HepG2 (cell line): ENCODE measurements at regions not wholly inside any gene's neighbourhood (a gene's known extent, or its start where the extent isn't known, plus 50 kb on each side); places are given as distances from the start of the nearest gene placed in this dataset.

Experiments
- ATAC-seq: fragments of 200-7000 bp; cut with Tn5 transposase; 3 replicates; pipeline ENCODE4 v1.9.1; 2020; ENCODE audit warnings: mild to moderate bottlenecking, moderate library complexity
- BruUV-seq: library from RNA; stranded (reverse); fragments of 400-500 nt; replicated peaks from 2 replicates; lab custom pipeline; 2021; lab: Mats Ljungman, UMichigan
- CTCF ChIA-PET: fragments of 300-600 bp; formaldehyde crosslinking; extraction: SDS; loops from one replicate; lab custom pipeline; 2021; ENCODE audit warnings: low total read pairs, inconsistent platforms, low intra/inter-chr PET ratio; lab: Yijun Ruan, JAX
- POLR2A ChIA-PET: fragments of 350-600 bp; sonication (Branson Sonifier 250); formaldehyde crosslinking; loops from one replicate; lab custom pipeline; 2020; ENCODE audit warnings: antibody characterized with exemption, inconsistent platforms; lab: Yijun Ruan, JAX
- DNase-seq: peaks from one replicate; pipeline ENCODE4 v3.0.0-alpha.2; 2015; ENCODE audit warnings: low spot score
- FAIRE-seq: peaks from 3 replicates; lab custom pipeline; 2011; peaks lifted over from hg19 to GRCh38; lab: Jason Lieb, UNC
- H2AFZ ChIP-seq: one replicate; pipeline ENCODE4 v1.6.1; 2011; ENCODE audit warnings: low read length, inconsistent platforms
- H3K27ac ChIP-seq: fragments of 300-600 bp; 3 replicates; pipeline ENCODE4 v1.8.0; 2011; ENCODE audit warnings: mixed run types, mild to moderate bottlenecking, mixed read lengths, low read length, inconsistent platforms; ENCODE audit not compliant: insufficient read depth; ENCODE audit errors: extremely low read length
- H3K27me3 ChIP-seq, 2 experiments: fragments of 200-600 bp in 1 of 2; 2 replicates in 1 of 2; 3 replicates in 1 of 2; pipeline versions ENCODE4 v1.6.0 to v1.8.0; 2011; ENCODE audit warnings: low read length in 2 of 2, mild to moderate bottlenecking in 2 of 2, moderate library complexity in 2 of 2, inconsistent platforms in 1 of 2; ENCODE audit not compliant: insufficient read depth in 2 of 2, control insufficient read depth in 1 of 2
- H3K36me3 ChIP-seq, 2 experiments: fragments of 200-600 bp in 1 of 2; replicated peaks in 1 of 2; 2 replicates in 1 of 2; 3 replicates in 1 of 2; pipeline versions ENCODE4 v1.5.1 to v1.8.0; 2011; ENCODE audit warnings: low read length in 2 of 2, inconsistent platforms in 1 of 2; ENCODE audit not compliant: insufficient read depth in 2 of 2, control insufficient read depth in 1 of 2
- H3K4me1 ChIP-seq: 2 replicates; pipeline ENCODE4 v1.5.1; 2012; ENCODE audit warnings: low read length, inconsistent platforms; ENCODE audit not compliant: insufficient read depth
- H3K4me2 ChIP-seq: 2 replicates; pipeline ENCODE4 v1.6.0; 2011; ENCODE audit warnings: low read depth, low read length, inconsistent platforms
- H3K4me3 ChIP-seq, 3 experiments: fragments of 200-600 bp in 1 of 3; sonication (generic), shearing (Covaris generic) in 1 of 3; replicated peaks in 1 of 3; 2 replicates each; pipeline ENCODE4 v1.5.1; 2011 to 2016; ENCODE audit warnings: low read length in 3 of 3, inconsistent platforms in 2 of 3, low read depth in 2 of 3, mild to moderate bottlenecking in 2 of 3, control low read depth in 1 of 3, mixed read lengths in 1 of 3; ENCODE audit not compliant: insufficient read depth in 1 of 3
- H3K79me2 ChIP-seq: one replicate; pipeline ENCODE4 v1.6.1; 2011; ENCODE audit warnings: low read length, inconsistent platforms; ENCODE audit not compliant: insufficient read depth
- H3K9ac ChIP-seq: 2 replicates; pipeline ENCODE4 v1.6.0; 2011; ENCODE audit warnings: mild to moderate bottlenecking, low read depth, low read length, inconsistent platforms; ENCODE audit not compliant: insufficient read depth
- H3K9me3 ChIP-seq: 2 replicates; pipeline ENCODE4 v1.5.1; 2012; ENCODE audit warnings: mild to moderate bottlenecking, low read length
- H4K20me1 ChIP-seq: 2 replicates; pipeline ENCODE4 v1.6.0; 2011; ENCODE audit warnings: inconsistent platforms, mild to moderate bottlenecking, low read length, moderate library complexity; ENCODE audit not compliant: insufficient read depth
- ETS1 ChIP-seq: sonication (generic); formaldehyde crosslinking; IDR thresholded peaks from 2 replicates; pipeline ENCODE4 v1.4.0; 2020; ENCODE audit warnings: missing genetic modification reagents
- JUND ChIP-seq: sonication (generic); formaldehyde crosslinking; IDR thresholded peaks from 2 replicates; pipeline ENCODE4 v1.8.0; 2022; ENCODE audit warnings: mild to moderate bottlenecking, missing genetic modification reagents
- PHF5A ChIP-seq: IDR thresholded peaks from one replicate; pipeline ENCODE4 v1.6.1; 2018; ENCODE audit warnings: low read depth, missing genetic modification reagents; ENCODE audit not compliant: unreplicated experiment
- RBFOX2 ChIP-seq: fragments of 200-400 bp; formaldehyde crosslinking; IDR thresholded peaks from 2 replicates; pipeline ENCODE4 v1.6.1; 2017; ENCODE audit warnings: low read depth, mild to moderate bottlenecking, low read length
- ZIK1 ChIP-seq: sonication (generic); formaldehyde crosslinking; IDR thresholded peaks from 2 replicates; pipeline ENCODE4 v1.5.0; 2020; ENCODE audit warnings: mild to moderate bottlenecking, low read depth, missing genetic modification reagents, borderline replicate concordance
- ZNF235 ChIP-seq: sonication (generic); formaldehyde crosslinking; IDR thresholded peaks from 2 replicates; pipeline ENCODE4 v1.8.1; 2023; ENCODE audit warnings: mild to moderate bottlenecking, missing genetic modification reagents, borderline replicate concordance
- ZNF276 ChIP-seq: sonication (generic); formaldehyde crosslinking; IDR thresholded peaks from 2 replicates; pipeline ENCODE4 v1.4.0; 2020; ENCODE audit warnings: mild to moderate bottlenecking, low read depth, missing genetic modification reagents
- WGBS: methylation state at CpG from one replicate; pipeline ENCODE4 v1.1.6; 2017; ENCODE audit warnings: low lambda C conversion rate; 5-methylcytosine and 5-hydroxymethylcytosine counted together
- in situ Hi-C: cut with HindIII; loops from 2 replicates; pipeline ENCODE4 v1.10.0; 2017; ENCODE audit warnings: low pct_unique_long_range_greater_than_20kb; ENCODE audit not compliant: extremely low pct_ligation_motif_present
- intact Hi-C: fragments of 100-400 bp; cut with micrococcal nuclease; formaldehyde crosslinking; loops from one replicate; pipeline ENCODE4 v1.10.0; 2022; ENCODE audit not compliant: unreplicated experiment
- TF ChIP-seq, protein P1 (sequence below): sonication (generic); formaldehyde crosslinking; IDR thresholded peaks from 2 replicates; pipeline ENCODE4 v1.4.0; 2020; ENCODE audit warnings: mild to moderate bottlenecking, missing genetic modification reagents
- TF ChIP-seq, protein P2 (sequence below): sonication (generic); formaldehyde crosslinking; IDR thresholded peaks from 2 replicates; pipeline ENCODE4 v1.4.0; 2020; ENCODE audit warnings: missing genetic modification reagents, borderline replicate concordance

DNA sequence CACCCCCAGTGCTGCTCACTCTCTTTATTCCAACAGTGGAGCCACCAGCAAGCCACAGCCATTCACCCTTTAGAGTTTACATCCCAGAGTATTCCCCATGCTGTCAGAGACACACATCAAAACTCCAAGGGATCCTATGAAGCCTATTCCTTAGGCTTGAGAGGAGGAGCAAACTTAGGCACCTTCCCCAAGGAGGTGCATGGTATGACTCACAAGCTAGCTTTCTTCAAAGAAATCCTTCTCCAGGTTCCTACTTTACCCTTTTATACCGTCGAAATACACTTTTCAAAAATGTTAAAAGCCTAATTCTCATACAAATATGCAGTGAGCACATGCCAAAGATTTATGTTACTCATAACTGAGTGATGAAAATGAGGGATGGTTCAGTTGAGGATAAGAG lies 175.4 kb downstream of the ETNK1 start:
- Histone ChIP-seq H3K4me2 (no peak overlapping the region), H3K4me3 (no peak overlapping the region), H3K27ac (no peak overlapping the region), H3K9ac (no peak overlapping the region), H3K4me1 (no peaks in the 10 kb centered on the region), H3K27me3 (no peaks in the 10 kb centered on the region), H3K36me3 (no peaks in the 10 kb centered on the region), H3K9me3 (no peaks in the 10 kb centered on the region), H4K20me1 (no peaks in the 10 kb centered on the region), H2AFZ (no peak overlapping the region), H3K79me2 (no peaks in the 10 kb centered on the region)
- no TSS peak for BruUV-seq
- ATAC-seq, result no peak
- TF ChIP-seq, protein P1, sequence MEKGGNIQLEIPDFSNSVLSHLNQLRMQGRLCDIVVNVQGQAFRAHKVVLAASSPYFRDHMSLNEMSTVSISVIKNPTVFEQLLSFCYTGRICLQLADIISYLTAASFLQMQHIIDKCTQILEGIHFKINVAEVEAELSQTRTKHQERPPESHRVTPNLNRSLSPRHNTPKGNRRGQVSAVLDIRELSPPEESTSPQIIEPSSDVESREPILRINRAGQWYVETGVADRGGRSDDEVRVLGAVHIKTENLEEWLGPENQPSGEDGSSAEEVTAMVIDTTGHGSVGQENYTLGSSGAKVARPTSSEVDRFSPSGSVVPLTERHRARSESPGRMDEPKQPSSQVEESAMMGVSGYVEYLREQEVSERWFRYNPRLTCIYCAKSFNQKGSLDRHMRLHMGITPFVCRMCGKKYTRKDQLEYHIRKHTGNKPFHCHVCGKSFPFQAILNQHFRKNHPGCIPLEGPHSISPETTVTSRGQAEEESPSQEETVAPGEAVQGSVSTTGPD, result no peak
- TF ChIP-seq PHF5A (no peak), ETS1 (CRISPR knock-in tag) (no peak), JUND (no peak), ZNF276 (CRISPR knock-in tag) (no peak), ZNF235 (no peak), ZIK1 (no peak), RBFOX2 (no peak)
- TF ChIP-seq, protein P2, sequence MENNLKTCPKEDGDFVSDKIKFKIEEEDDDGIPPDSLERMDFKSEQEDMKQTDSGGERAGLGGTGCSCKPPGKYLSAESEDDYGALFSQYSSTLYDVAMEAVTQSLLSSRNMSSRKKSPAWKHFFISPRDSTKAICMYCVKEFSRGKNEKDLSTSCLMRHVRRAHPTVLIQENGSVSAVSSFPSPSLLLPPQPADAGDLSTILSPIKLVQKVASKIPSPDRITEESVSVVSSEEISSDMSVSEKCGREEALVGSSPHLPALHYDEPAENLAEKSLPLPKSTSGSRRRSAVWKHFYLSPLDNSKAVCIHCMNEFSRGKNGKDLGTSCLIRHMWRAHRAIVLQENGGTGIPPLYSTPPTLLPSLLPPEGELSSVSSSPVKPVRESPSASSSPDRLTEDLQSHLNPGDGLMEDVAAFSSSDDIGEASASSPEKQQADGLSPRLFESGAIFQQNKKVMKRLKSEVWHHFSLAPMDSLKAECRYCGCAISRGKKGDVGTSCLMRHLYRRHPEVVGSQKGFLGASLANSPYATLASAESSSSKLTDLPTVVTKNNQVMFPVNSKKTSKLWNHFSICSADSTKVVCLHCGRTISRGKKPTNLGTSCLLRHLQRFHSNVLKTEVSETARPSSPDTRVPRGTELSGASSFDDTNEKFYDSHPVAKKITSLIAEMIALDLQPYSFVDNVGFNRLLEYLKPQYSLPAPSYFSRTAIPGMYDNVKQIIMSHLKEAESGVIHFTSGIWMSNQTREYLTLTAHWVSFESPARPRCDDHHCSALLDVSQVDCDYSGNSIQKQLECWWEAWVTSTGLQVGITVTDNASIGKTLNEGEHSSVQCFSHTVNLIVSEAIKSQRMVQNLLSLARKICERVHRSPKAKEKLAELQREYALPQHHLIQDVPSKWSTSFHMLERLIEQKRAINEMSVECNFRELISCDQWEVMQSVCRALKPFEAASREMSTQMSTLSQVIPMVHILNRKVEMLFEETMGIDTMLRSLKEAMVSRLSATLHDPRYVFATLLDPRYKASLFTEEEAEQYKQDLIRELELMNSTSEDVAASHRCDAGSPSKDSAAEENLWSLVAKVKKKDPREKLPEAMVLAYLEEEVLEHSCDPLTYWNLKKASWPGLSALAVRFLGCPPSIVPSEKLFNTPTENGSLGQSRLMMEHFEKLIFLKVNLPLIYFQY (CRISPR knock-in tag), result no peak
- no peak for DNase-seq
- FAIRE-seq, result no peak
- intact Hi-C loops, result no loop called here
- in situ Hi-C loops, result no loop called here
- POLR2A ChIA-PET, result no interaction called here
- CTCF ChIA-PET, result no interaction called here
- WGBS, result 0% methylated on average over 2 of the region's 2 CpGs
